MCF 10A (cell line): ENCODE measurements at regions not wholly inside any gene's neighbourhood (a gene's known extent, or its start where the extent isn't known, plus 50 kb on each side); places are given as distances from the start of the nearest gene placed in this dataset.
"Not testable (repeated sequence)": the region's sequence is repeated elsewhere in the genome, so short reads cannot be mapped to it uniquely, and the experiment has no call there.

Source experiments
- BruUV-seq: library from RNA; stranded (reverse); fragments of 400-500 nt; replicated peaks from 2 replicates; lab custom pipeline; 2021; lab: Mats Ljungman, UMichigan
- CTCF ChIA-PET: fragments of 300-600 bp; sonication (Branson Sonifier 250); formaldehyde crosslinking; extraction: SDS; loops from one replicate; lab custom pipeline; 2021; ENCODE audit warnings: antibody characterized with exemption, inconsistent platforms; lab: Yijun Ruan, JAX
- POLR2A ChIA-PET: fragments of 300-600, 350-650 bp; sonication (Branson Sonifier 250); formaldehyde crosslinking; extraction: SDS; loops from one replicate; lab custom pipeline; 2020; ENCODE audit warnings: antibody characterized with exemption, inconsistent platforms; lab: Yijun Ruan, JAX
- DNase-seq: peaks from one replicate; pipeline ENCODE4 v3.0.0-alpha.2; 2018; ENCODE audit not compliant: unreplicated experiment
- H3K27ac Mint-ChIP-seq: one replicate; pipeline ENCODE4 v1.8.0; 2022; ENCODE audit warnings: mild to moderate bottlenecking, low read depth, mixed read lengths; ENCODE audit not compliant: unreplicated experiment
- H3K27me3 Mint-ChIP-seq: one replicate; pipeline ENCODE4 v1.8.0; 2022; ENCODE audit warnings: mixed read lengths; ENCODE audit not compliant: insufficient read depth, unreplicated experiment
- H3K36me3 Mint-ChIP-seq: one replicate; pipeline ENCODE4 v1.8.0; 2022; ENCODE audit warnings: mild to moderate bottlenecking, moderate library complexity, mixed read lengths; ENCODE audit not compliant: insufficient read depth, unreplicated experiment
- H3K4me1 Mint-ChIP-seq: one replicate; pipeline ENCODE4 v1.8.0; 2022; ENCODE audit warnings: mixed read lengths; ENCODE audit not compliant: insufficient read depth, unreplicated experiment
- H3K4me3 Mint-ChIP-seq: one replicate; pipeline ENCODE4 v1.8.0; 2022; ENCODE audit warnings: mild to moderate bottlenecking, moderate library complexity, mixed read lengths; ENCODE audit not compliant: unreplicated experiment
- H3K9me3 Mint-ChIP-seq: one replicate; pipeline ENCODE4 v1.8.0; 2022; ENCODE audit warnings: mixed read lengths; ENCODE audit not compliant: unreplicated experiment
- intact Hi-C: fragments of 100-400 bp; cut with micrococcal nuclease; formaldehyde crosslinking; loops from 2 replicates; pipeline ENCODE4 v1.14.1; 2022

DNA sequence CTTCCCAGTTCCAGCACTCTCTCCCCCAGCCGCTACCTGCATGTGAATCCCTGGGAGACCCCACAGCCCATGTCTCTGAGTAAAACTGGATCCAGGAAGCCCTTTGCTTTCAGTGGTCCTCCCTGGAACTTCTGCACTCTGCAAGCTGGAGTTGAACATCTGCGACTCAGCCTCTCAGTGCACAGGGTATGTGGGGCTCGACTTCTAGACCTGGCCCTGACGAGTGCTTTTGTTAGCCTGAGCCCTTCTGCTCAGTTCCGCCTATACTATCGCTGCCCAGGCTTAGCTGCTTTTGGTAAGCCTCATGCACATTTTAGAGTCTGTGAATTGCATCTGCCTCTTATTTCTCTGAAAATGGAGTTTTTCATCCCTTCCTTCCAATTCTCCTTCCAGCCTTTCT, 107.9 kb upstream of the OR4F16 start:
- H3K27me3 Mint-ChIP-seq, H3K36me3 Mint-ChIP-seq, H3K27ac Mint-ChIP-seq, CTCF ChIA-PET, BruUV-seq, DNase-seq, H3K4me1 Mint-ChIP-seq, H3K4me3 Mint-ChIP-seq, POLR2A ChIA-PET, intact Hi-C loops, H3K9me3 Mint-ChIP-seq: not testable (repeated sequence)

GRCh38 chr1:794918-795584, 108.6 kb upstream of the OR4F16 start:
- DNase-seq, H3K4me3 Mint-ChIP-seq, BruUV-seq, CTCF ChIA-PET, H3K27me3 Mint-ChIP-seq, intact Hi-C loops, POLR2A ChIA-PET, H3K27ac Mint-ChIP-seq, H3K9me3 Mint-ChIP-seq, H3K36me3 Mint-ChIP-seq, H3K4me1 Mint-ChIP-seq: not testable (repeated sequence)

DNA sequence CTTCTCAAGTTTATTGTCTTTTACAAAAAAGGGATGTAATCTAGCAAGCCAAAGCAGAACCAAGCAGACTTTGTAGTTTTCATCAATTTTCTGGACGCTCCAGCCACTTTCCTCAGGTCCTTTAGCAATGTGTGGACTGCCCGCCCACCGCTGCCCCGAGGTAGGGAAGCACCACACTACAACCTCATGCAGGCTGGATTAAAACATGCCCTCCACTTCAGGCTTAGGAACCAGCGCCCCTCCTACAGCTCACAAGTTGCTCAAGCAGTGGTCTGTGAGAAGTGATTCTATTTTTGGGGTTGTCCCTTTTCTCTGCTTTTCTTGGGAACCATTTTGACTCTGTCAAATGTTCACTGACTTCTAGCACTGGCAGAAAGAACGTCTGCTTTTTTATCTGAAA, 111.2 kb upstream of the OR4F16 start:
- H3K4me1 Mint-ChIP-seq, intact Hi-C loops, BruUV-seq, H3K27me3 Mint-ChIP-seq, CTCF ChIA-PET, H3K27ac Mint-ChIP-seq, H3K9me3 Mint-ChIP-seq, H3K36me3 Mint-ChIP-seq, H3K4me3 Mint-ChIP-seq, POLR2A ChIA-PET, DNase-seq: not testable (repeated sequence)

- H3K36me3 Mint-ChIP-seq, intact Hi-C loops, H3K9me3 Mint-ChIP-seq, H3K27ac Mint-ChIP-seq, H3K4me1 Mint-ChIP-seq, H3K4me3 Mint-ChIP-seq, POLR2A ChIA-PET, H3K27me3 Mint-ChIP-seq, DNase-seq, CTCF ChIA-PET, BruUV-seq: not testable (repeated sequence)
These were observed 113.9 kb upstream of the OR4F16 start for GRCh38 chr1:800397-800796.

GRCh38 chr1:804378-805115, 118.1 kb upstream of the OR4F16 start:
- POLR2A ChIA-PET, BruUV-seq, intact Hi-C loops, H3K27ac Mint-ChIP-seq, H3K27me3 Mint-ChIP-seq, H3K4me3 Mint-ChIP-seq, H3K36me3 Mint-ChIP-seq, H3K4me1 Mint-ChIP-seq, H3K9me3 Mint-ChIP-seq, CTCF ChIA-PET: not testable (repeated sequence)
- peak; percentile 34 for DNase-seq

DNA sequence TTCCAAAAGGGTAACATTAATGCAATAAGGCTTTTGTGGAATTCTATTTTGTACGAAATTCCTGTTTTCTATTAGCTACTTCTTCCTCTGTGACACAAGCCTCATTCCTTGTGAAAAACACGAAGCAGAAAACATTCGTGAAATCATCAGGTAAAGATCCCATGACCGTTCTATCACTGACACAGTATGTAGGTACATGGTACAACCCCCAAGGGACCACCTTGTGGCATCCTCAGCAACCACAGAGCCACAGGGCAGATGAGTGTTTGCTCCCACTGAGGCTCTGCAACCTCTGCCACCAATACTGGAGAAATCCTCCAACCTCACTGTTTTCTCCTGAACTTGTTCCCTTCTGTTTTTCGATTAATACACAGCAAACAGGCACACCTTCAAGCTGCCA, 118.4 kb upstream of the SAMD11 start:
- DNase-seq, intact Hi-C loops, CTCF ChIA-PET, POLR2A ChIA-PET, H3K36me3 Mint-ChIP-seq, BruUV-seq, H3K27me3 Mint-ChIP-seq, H3K9me3 Mint-ChIP-seq, H3K4me3 Mint-ChIP-seq, H3K27ac Mint-ChIP-seq, H3K4me1 Mint-ChIP-seq: not testable (repeated sequence)

GRCh38 chr1:807066-807465, 116.7 kb upstream of the SAMD11 start:
- intact Hi-C loops, POLR2A ChIA-PET, H3K9me3 Mint-ChIP-seq, CTCF ChIA-PET, H3K4me3 Mint-ChIP-seq, DNase-seq, H3K27ac Mint-ChIP-seq, H3K36me3 Mint-ChIP-seq, H3K27me3 Mint-ChIP-seq, H3K4me1 Mint-ChIP-seq, BruUV-seq: not testable (repeated sequence)

GRCh38 chr1:807699-808390, 115.9 kb upstream of the SAMD11 start:
- CTCF ChIA-PET, BruUV-seq, H3K27ac Mint-ChIP-seq, H3K9me3 Mint-ChIP-seq, H3K4me1 Mint-ChIP-seq, DNase-seq, intact Hi-C loops, H3K4me3 Mint-ChIP-seq, H3K27me3 Mint-ChIP-seq, H3K36me3 Mint-ChIP-seq, POLR2A ChIA-PET: not testable (repeated sequence)

DNA sequence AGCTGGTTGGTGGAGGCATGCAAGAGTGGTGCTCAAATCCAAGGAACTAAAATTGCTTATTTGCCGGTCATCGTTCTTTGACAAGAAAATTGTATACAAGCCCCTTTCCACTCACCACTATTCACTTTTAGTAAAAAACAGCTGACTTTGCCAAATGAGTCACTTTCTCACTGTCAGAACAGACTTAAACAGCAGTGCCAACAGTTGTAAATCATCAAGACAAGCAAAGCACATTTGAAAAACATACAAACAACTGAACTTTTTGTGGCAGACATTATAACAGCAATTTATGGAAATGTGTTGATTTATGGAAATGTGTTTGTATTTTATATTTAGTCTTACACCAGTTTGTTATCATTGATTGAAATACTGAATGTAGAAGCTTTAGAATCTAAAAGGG, 112.8 kb upstream of the SAMD11 start:
- H3K36me3 Mint-ChIP-seq, H3K4me1 Mint-ChIP-seq, DNase-seq, POLR2A ChIA-PET, intact Hi-C loops, H3K27ac Mint-ChIP-seq, H3K9me3 Mint-ChIP-seq, BruUV-seq, H3K4me3 Mint-ChIP-seq, H3K27me3 Mint-ChIP-seq: not testable (repeated sequence)
- CTCF ChIA-PET: interaction anchor here (0.6 kb wide), 1 partner anchor 60 kb away, joined by 3 read pairs; no protein-coding TSS in a partner anchor
